GM21619 (cell line): ENCODE measurements at regions not wholly inside any gene's neighbourhood (a gene's known extent, or its start where the extent isn't known, plus 50 kb on each side); places are given as distances from the start of the nearest gene placed in this dataset.
A peak's percentile ranks its signal among the peaks of the same experiment; 100 is the strongest.

Experiments used
- ATAC-seq: cut with Tn5 transposase; IDR thresholded peaks from one replicate; pipeline ENCODE4 v1.9.1; 2021; ENCODE audit not compliant: unreplicated experiment

DNA sequence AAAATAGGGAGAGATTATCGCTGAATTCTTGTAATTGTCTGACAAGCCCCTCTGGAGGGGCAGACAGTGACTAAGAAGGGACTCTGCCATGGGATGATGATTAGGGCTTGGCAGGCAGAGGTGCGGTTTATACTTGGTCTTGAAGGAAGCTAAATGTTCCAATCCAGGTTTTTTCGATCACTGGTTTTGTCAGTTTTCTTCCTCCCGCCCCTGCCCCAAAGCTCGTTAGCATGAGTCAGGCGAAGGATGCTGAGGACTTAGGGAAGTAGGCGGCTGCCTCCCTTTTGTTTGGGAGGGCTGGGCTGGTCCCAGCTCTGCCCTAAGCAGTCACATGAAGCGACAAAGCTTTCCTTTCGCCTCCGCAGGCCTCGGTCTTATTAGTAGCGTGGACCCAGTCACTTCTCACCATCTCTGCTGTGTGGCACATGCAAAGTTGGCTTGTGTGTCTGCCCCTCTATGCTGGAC, 314.2 kb downstream of the CDC5L start:
- ATAC-seq: no peak

GRCh38 chr6:44702292-44702691, 314.8 kb downstream of the CDC5L start:
- no peak for ATAC-seq

GRCh38 chr6:44704240-44705150, 317.0 kb downstream of the CDC5L start:
- ATAC-seq: peak; percentile 60

DNA sequence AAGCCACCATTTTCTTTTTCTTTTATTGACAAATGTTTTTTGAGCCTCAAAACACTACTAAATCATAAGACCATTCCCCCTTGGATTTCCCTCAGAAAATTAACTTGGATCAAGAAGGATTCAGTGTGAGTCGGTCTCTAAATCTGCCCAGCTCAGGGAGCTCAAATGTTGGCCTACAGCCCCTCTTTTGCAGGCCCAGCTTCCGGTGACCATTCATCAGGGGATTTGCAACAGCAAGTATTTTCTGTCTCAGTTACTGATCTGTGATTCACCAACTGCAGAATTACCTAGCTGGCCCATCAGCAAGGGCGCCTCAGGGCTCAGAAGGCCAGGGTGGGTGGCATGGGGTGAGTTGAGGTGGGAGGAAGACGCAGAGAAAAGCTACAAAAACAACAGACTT, 318.1 kb downstream of the CDC5L start:
- no peak for ATAC-seq

GRCh38 chr6:44706011-44706410, 318.5 kb downstream of the CDC5L start:
- ATAC-seq: no peak

- no peak for ATAC-seq
These were observed 320.7 kb downstream of the CDC5L start for GRCh38 chr6:44708208-44708607.

DNA sequence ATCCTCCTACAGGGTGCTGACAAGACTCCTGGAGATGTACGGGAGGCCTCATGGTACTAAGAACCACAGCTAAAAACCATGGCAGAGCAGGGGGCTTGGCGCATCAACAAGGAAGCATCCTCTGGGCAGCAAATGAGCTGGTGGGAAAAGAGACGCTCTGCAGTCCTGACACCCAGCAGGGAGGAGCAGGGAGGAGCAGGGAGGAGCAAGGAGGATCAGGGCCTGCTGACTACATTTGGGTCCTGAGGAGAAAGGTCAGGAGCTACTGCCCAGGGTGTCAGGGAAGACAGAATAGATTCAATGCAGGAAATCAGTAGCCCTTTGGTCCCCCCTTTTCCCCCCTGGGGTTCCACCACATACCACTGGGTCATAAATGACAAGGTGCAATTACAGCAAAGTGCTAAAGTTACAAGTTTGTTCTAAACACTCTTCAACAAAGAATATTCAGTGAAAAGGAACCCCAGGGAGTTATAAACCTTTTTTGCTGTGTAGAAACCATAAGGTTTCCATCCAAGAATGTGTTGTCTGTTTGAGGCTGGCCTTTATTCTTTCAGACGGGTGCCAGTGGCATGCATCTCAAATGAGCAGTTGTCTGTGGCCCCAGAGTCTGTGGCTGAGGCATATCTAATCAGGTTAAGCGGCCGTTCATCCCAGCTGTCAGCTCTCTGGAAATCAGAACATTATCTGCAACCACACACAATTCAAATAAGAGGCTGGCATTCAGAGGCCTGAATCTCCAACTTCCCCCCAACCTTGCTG, 325.0 kb downstream of the CDC5L start:
- no peak for ATAC-seq

- ATAC-seq: no peak
These were observed 327.7 kb downstream of the CDC5L start for GRCh38 chr6:44715188-44715587.

GRCh38 chr6:44715925-44716324, 328.4 kb downstream of the CDC5L start:
- no peak for ATAC-seq

DNA sequence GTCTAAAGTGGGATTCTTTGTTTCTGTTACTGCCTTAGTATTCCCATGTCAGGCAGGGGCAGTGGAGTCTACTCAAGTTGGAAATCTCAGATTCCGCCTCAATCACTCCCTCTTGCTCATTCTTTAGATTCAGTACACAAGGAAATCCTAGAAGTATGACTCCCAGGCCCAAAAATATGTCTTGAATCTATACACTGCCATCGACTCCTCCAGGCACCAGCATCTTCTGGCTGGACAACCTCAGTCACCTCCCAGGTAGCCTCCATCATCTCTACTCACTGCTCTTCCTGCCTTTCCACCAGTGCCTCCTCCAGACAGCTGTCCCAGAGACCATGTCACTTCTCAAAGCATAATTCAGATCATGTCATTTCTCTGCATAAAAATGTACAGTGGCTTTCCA, 329.9 kb downstream of the CDC5L start:
- no peak for ATAC-seq

GRCh38 chr6:44721954-44722578, 334.6 kb downstream of the CDC5L start:
- no peak for ATAC-seq

DNA sequence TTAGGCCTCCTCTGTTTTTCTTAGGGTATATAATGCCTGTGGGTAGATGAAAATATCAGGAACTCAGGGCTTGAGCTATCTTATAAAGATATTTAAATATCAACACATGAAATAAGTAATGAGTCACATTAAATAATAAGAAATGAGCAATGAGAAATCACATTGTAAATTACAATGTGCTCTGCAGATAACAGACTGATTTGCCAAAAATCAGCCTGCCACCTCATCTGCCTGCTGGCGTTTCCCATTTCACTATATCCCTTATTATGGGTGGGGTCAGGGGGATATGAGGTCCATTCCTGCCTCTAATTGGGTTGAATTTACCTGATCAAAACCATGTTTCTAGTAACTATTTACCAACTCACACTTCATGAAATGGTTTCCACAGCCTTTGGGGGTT, 335.2 kb downstream of the CDC5L start:
- no peak for ATAC-seq

DNA sequence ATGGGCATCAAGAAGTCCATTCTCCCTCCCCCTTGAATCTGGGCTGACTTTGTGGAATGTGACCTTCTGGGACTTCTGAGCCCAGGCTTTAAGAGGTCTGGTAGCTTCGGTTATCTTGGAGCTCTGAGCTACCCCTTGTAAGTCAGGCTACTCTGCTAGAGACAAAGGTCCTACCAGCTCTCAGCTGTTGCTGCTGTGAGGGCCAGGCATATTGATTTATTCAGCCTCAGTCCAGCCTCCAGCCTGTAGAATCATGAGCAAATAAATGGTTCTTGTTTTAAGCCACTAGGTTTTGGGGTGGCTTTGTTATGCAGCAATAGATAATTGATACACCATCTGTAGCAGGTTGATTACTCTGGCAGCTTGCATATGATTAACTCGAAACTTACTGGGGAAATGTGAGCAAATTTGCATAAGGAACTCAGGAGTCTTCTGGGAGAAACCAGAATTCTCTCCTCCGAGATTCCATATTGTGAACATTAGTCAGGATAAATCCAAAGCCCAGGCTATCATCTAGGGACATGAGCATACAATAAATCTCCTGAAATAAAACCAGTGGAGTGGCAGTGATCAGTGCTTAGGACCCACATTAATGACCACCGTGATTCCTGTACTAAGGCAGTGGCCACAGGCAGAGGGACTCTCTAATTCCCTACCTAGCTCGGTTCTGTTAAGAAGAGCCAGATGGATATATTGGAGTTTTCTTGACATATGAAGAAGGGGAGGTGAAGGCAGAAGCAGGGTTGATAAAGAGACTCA, 336.1 kb downstream of the CDC5L start:
- ATAC-seq: no peak

GRCh38 chr6:44725070-44725469, 337.6 kb downstream of the CDC5L start:
- no peak for ATAC-seq

GRCh38 chr6:44727651-44728630, 340.4 kb downstream of the CDC5L start:
- no peak for ATAC-seq

GRCh38 chr6:44730771-44731391, 343.4 kb downstream of the CDC5L start:
- no peak for ATAC-seq

- ATAC-seq: no peak
These were observed 344.1 kb downstream of the CDC5L start for GRCh38 chr6:44731485-44732095.

DNA sequence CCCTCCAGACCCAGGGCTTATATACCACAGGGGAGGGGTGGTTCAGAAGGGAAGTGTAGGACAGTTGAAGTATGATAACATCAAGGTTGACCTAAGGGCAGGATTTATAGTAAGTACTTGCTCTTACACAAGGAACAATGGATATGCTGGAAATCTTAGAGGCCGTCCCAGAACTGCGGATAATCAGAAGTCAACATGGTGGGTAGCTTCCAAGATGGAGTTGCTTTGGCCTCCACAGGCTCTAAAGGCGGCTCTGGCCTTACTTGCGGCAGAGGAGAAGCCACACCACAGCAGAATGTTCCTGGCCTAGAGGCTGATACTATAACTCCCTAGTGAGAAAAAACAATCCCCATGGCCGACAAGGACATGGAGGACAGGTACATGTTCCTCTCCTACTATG, 344.7 kb downstream of the CDC5L start:
- ATAC-seq: no peak

GRCh38 chr6:44733126-44733525, 345.6 kb downstream of the CDC5L start:
- no peak for ATAC-seq
